H9 (cell line): ENCODE measurements at regions not wholly inside any gene's neighbourhood (a gene's known extent, or its start where the extent isn't known, plus 50 kb on each side); places are given as distances from the start of the nearest gene placed in this dataset.

Source experiments
- DNase-seq: peaks from one replicate; pipeline ENCODE4 v3.0.0-alpha.2; 2017
- H2AFZ ChIP-seq: one replicate; pipeline ENCODE4 v1.6.1; 2013; ENCODE audit warnings: mild to moderate bottlenecking, low read length, control low read depth, moderate library complexity
- H2AK5ac ChIP-seq: 2 replicates; pipeline ENCODE4 v1.6.1; 2013; ENCODE audit warnings: low read length, control low read depth, mixed read lengths; ENCODE audit not compliant: insufficient read length
- H2BK120ac ChIP-seq: one replicate; pipeline ENCODE4 v1.6.1; 2013; ENCODE audit warnings: low read depth, mild to moderate bottlenecking, low read length, control low read depth, inconsistent platforms; ENCODE audit not compliant: poor library complexity, severe bottlenecking
- H2BK12ac ChIP-seq: 2 replicates; pipeline ENCODE4 v1.6.1; 2013; ENCODE audit warnings: low read length, control low read depth, mixed read lengths, low read depth; ENCODE audit not compliant: insufficient read length
- H2BK15ac ChIP-seq: 2 replicates; pipeline ENCODE4 v1.6.1; 2013; ENCODE audit warnings: low read depth, low read length, control low read depth
- H2BK20ac ChIP-seq: one replicate; pipeline ENCODE4 v1.6.1; 2013; ENCODE audit warnings: low read depth, mild to moderate bottlenecking, low read length, control low read depth, inconsistent platforms; ENCODE audit not compliant: poor library complexity, severe bottlenecking
- H2BK5ac ChIP-seq: 2 replicates; pipeline ENCODE4 v1.6.1; 2013; ENCODE audit warnings: low read length, control low read depth, mixed read lengths; ENCODE audit not compliant: insufficient read length
- H3K14ac ChIP-seq: 2 replicates; pipeline ENCODE4 v1.6.1; 2013; ENCODE audit warnings: low read length, control low read depth; ENCODE audit not compliant: insufficient read depth
- H3K18ac ChIP-seq: 2 replicates; pipeline ENCODE4 v1.6.1; 2013; ENCODE audit warnings: low read depth, mild to moderate bottlenecking, mixed read lengths, low read length, control low read depth; ENCODE audit not compliant: insufficient read length
- H3K23ac ChIP-seq: 2 replicates; pipeline ENCODE4 v1.6.1; 2013; ENCODE audit warnings: low read length, control low read depth, mixed read lengths, low read depth; ENCODE audit not compliant: insufficient read length
- H3K23me2 ChIP-seq: 2 replicates; pipeline ENCODE4 v1.6.1; 2013; ENCODE audit warnings: low read depth, mild to moderate bottlenecking, mixed read lengths, low read length, control low read depth; ENCODE audit not compliant: insufficient read length, poor library complexity, severe bottlenecking
- H3K27ac ChIP-seq: 2 replicates; pipeline ENCODE4 v1.5.1; 2013; ENCODE audit warnings: low read length, control low read depth, mixed read lengths, low read depth; ENCODE audit not compliant: insufficient read length
- H3K27me3 ChIP-seq: 2 replicates; pipeline ENCODE4 v1.6.1; 2013; ENCODE audit warnings: low read length, control low read depth, inconsistent platforms; ENCODE audit not compliant: insufficient read depth
- H3K4ac ChIP-seq: 2 replicates; pipeline ENCODE4 v1.6.1; 2013; ENCODE audit warnings: low read depth, mild to moderate bottlenecking, control low read depth, inconsistent platforms, low read length, moderate library complexity
- H3K4me1 ChIP-seq: 2 replicates; pipeline ENCODE4 v1.6.1; 2013; ENCODE audit warnings: low read length, control low read depth, inconsistent platforms; ENCODE audit not compliant: insufficient read depth
- H3K4me2 ChIP-seq: 2 replicates; pipeline ENCODE4 v1.6.1; 2013; ENCODE audit warnings: low read length, control low read depth, mixed read lengths; ENCODE audit not compliant: insufficient read length, insufficient read depth
- H3K56ac ChIP-seq: 2 replicates; pipeline ENCODE4 v1.6.1; 2013; ENCODE audit warnings: low read depth, mild to moderate bottlenecking, mixed read lengths, low read length, control low read depth; ENCODE audit not compliant: insufficient read length
- H3K79me1 ChIP-seq: 2 replicates; pipeline ENCODE4 v1.6.1; 2013; ENCODE audit warnings: low read depth, mild to moderate bottlenecking, moderate library complexity, low read length, control low read depth, inconsistent platforms; ENCODE audit not compliant: insufficient read depth, poor library complexity, severe bottlenecking
- H3K79me2 ChIP-seq: 2 replicates; pipeline ENCODE4 v1.6.1; 2013; ENCODE audit warnings: low read length, control low read depth, inconsistent platforms; ENCODE audit not compliant: insufficient read depth
- H3K9ac ChIP-seq: 2 replicates; pipeline ENCODE4 v1.6.1; 2013; ENCODE audit warnings: low read length, control low read depth, mixed read lengths; ENCODE audit not compliant: insufficient read length; ENCODE audit errors: extremely low read depth
- H3K9me3 ChIP-seq: one replicate; pipeline ENCODE4 v1.6.1; 2013; ENCODE audit warnings: low read depth, low read length, inconsistent platforms; ENCODE audit not compliant: control insufficient read depth
- H3T11ph ChIP-seq: one replicate; pipeline ENCODE4 v1.6.1; 2013; ENCODE audit warnings: mild to moderate bottlenecking, low read length, control low read depth, inconsistent platforms
- H4K20me1 ChIP-seq: one replicate; pipeline ENCODE4 v1.6.1; 2013; ENCODE audit not compliant: control insufficient read depth, insufficient read length, insufficient read depth
- H4K5ac ChIP-seq: 2 replicates; pipeline ENCODE4 v1.6.1; 2013; ENCODE audit warnings: low read depth, mild to moderate bottlenecking, mixed read lengths, low read length, control low read depth; ENCODE audit not compliant: insufficient read length
- H4K8ac ChIP-seq: replicated peaks from 2 replicates; pipeline ENCODE4 v1.6.1; 2013; ENCODE audit warnings: low read length, control low read depth, mixed read lengths, low read depth; ENCODE audit not compliant: insufficient read length
- H4K91ac ChIP-seq: 2 replicates; pipeline ENCODE4 v1.6.1; 2013; ENCODE audit warnings: low read depth, mild to moderate bottlenecking, moderate library complexity, mixed read lengths, low read length, control low read depth; ENCODE audit not compliant: insufficient read length
- H3K27ac Mint-ChIP-seq, 3 experiments: 2 replicates in 2 of 3; 3 replicates in 1 of 3; pipeline ENCODE4 v1.8.0; 2020 to 2021; ENCODE audit warnings: mixed read lengths in 3 of 3, mild to moderate bottlenecking in 1 of 3, moderate library complexity in 1 of 3
- H3K27me3 Mint-ChIP-seq: 2 replicates; pipeline ENCODE4 v1.8.0; 2021; ENCODE audit warnings: low read depth, mild to moderate bottlenecking, moderate library complexity, mixed read lengths
- H3K36me3 Mint-ChIP-seq, 3 experiments: 2 replicates in 2 of 3; 3 replicates in 1 of 3; pipeline ENCODE4 v1.8.0; 2020 to 2021; ENCODE audit warnings: low read depth in 3 of 3, mixed read lengths in 3 of 3; ENCODE audit not compliant: insufficient read depth in 1 of 3
- H3K4me1 Mint-ChIP-seq, 2 experiments: 2 replicates each; pipeline ENCODE4 v1.8.0; 2020; ENCODE audit warnings: mixed read lengths in 2 of 2
- H3K4me3 Mint-ChIP-seq, 2 experiments: 2 replicates in 1 of 2; 3 replicates in 1 of 2; pipeline ENCODE4 v1.8.0; 2020 to 2021; ENCODE audit warnings: mild to moderate bottlenecking in 2 of 2, mixed read lengths in 2 of 2, moderate library complexity in 1 of 2
- H3K9me3 Mint-ChIP-seq, 2 experiments: 2 replicates in 1 of 2; 3 replicates in 1 of 2; pipeline ENCODE4 v1.8.0; 2020; ENCODE audit warnings: mild to moderate bottlenecking in 2 of 2, mixed read lengths in 2 of 2, moderate library complexity in 1 of 2
- CTCF ChIP-seq: fragments of 200-600 bp; sonication (generic); conservative IDR thresholded peaks from 3 replicates; pipeline ENCODE4 v1.8.0; 2021; ENCODE audit warnings: antibody characterized with exemption, mild to moderate bottlenecking
- WGBS: extraction: QIAGEN DNeasy Blood & Tissue Kit; methylation state at CpG from one replicate; pipeline ENCODE4 v1.1.7; 2013; ENCODE audit warnings: missing lambda C conversion rate, low lambda C conversion rate, mixed read lengths; ENCODE audit not compliant: insufficient read length; ENCODE audit errors: extremely low coverage; 5-methylcytosine and 5-hydroxymethylcytosine counted together

- Histone ChIP-seq H3K4me1 (no peaks in the 10 kb centered on the region), H3K23me2 (no peaks in the 10 kb centered on the region), H4K5ac (no peak overlapping the region), H3K27me3 (no peaks in the 10 kb centered on the region), H3K79me2 (no peaks in the 10 kb centered on the region), H4K8ac (no peak overlapping the region), H3K4me2 (no peak overlapping the region), H2BK120ac (no peak overlapping the region), H2BK5ac (no peak overlapping the region), H4K91ac (no peak overlapping the region), H3K9me3 (no peaks in the 10 kb centered on the region), H2BK20ac (no peak overlapping the region), H3K9ac (no peak overlapping the region), H3K23ac (no peak overlapping the region), H3K18ac (no peak overlapping the region), H3K79me1 (no peaks in the 10 kb centered on the region), H3K14ac (no peak overlapping the region), H2BK15ac (no peak overlapping the region), H2AFZ (no peak overlapping the region), H2BK12ac (no peak overlapping the region), H3K27ac (no peak overlapping the region), H3K4ac (no peak overlapping the region), H4K20me1 (no peaks in the 10 kb centered on the region), H2AK5ac (no peak overlapping the region), H3K56ac (no peak overlapping the region), H3T11ph (no peak overlapping the region)
- Mint-ChIP-seq H3K27me3 (no peaks in the 10 kb centered on the region), H3K4me1 (no peaks in the 10 kb centered on the region), H3K9me3 (peaks cover 0 to 1% of the 10 kb centered on the region in 2 experiments; a peak in 1 of 5 replicates), H3K4me3 (no peak overlapping the region), H3K27ac (no peak overlapping the region), H3K36me3 (no peaks in the 10 kb centered on the region)
- no peak for DNase-seq
- TF ChIP-seq CTCF, result no peak
- WGBS, result no CpG with 5 or more reads among the region's 3 CpGs
Observed at GRCh38 chr2:188726626-188727247, 247.4 kb upstream of the COL3A1 start.
